ENCODE measurements at regions not wholly inside any gene's neighbourhood (a gene's known extent, or its start where the extent isn't known, plus 50 kb on each side); places are given as distances from the start of the nearest gene placed in this dataset.

GRCh38 chr5:82525626-82526025, 247.5 kb upstream of the RPS23 start:
- peaks cover 3% of the 10 kb centered on the region; the same call in 1 of the 2 replicates for H3K4me1 ChIP-seq
- H3K9me3 ChIP-seq: no peaks in the 10 kb centered on the region
- H3K4me3 ChIP-seq (ENCODE audit: low read depth, low read length): no peak overlapping the region
- no peaks in the 10 kb centered on the region for H3K36me3 ChIP-seq
- TF ChIP-seq CTCF (IDR thresholded peaks at IDR 0.05; ENCODE audit: low read depth, low read length): no peak
- no peaks in the 10 kb centered on the region for H3K27me3 ChIP-seq
- no peak for DNase-seq

- no peak for DNase-seq
- H3K9me3 ChIP-seq: no peaks in the 10 kb centered on the region
- peaks cover 3% of the 10 kb centered on the region; the same call in 1 of the 2 replicates for H3K4me1 ChIP-seq
- no peaks in the 10 kb centered on the region for H3K27me3 ChIP-seq
- H3K36me3 ChIP-seq: no peaks in the 10 kb centered on the region
- no peak for TF ChIP-seq CTCF (IDR thresholded peaks at IDR 0.05; ENCODE audit: low read depth, low read length)
- H3K4me3 ChIP-seq (ENCODE audit: low read depth, low read length): no peak overlapping the region
These were observed 245.5 kb upstream of the RPS23 start for GRCh38 chr5:82523633-82524032.

GRCh38 chr5:82522897-82523296, 244.7 kb upstream of the RPS23 start:
- H3K9me3 ChIP-seq: no peaks in the 10 kb centered on the region
- no peaks in the 10 kb centered on the region for H3K36me3 ChIP-seq
- TF ChIP-seq CTCF (IDR thresholded peaks at IDR 0.05; ENCODE audit: low read depth, low read length): no peak
- no peak for DNase-seq
- peaks cover 3% of the 10 kb centered on the region; the same call in 1 of the 2 replicates for H3K4me1 ChIP-seq
- H3K27me3 ChIP-seq: no peaks in the 10 kb centered on the region
- no peak overlapping the region for H3K4me3 ChIP-seq (ENCODE audit: low read depth, low read length)

- no peak overlapping the region for H3K4me3 ChIP-seq (ENCODE audit: low read depth, low read length)
- H3K4me1 ChIP-seq: peaks cover 3% of the 10 kb centered on the region; the same call in 1 of the 2 replicates
- H3K9me3 ChIP-seq: no peaks in the 10 kb centered on the region
- no peaks in the 10 kb centered on the region for H3K27me3 ChIP-seq
- DNase-seq: no peak
- no peaks in the 10 kb centered on the region for H3K36me3 ChIP-seq
- no peak for TF ChIP-seq CTCF (IDR thresholded peaks at IDR 0.05; ENCODE audit: low read depth, low read length)
These were observed 243.4 kb upstream of the RPS23 start for GRCh38 chr5:82521431-82522051.

- no peak for TF ChIP-seq CTCF (IDR thresholded peaks at IDR 0.05; ENCODE audit: low read depth, low read length)
- no peak overlapping the region for H3K4me3 ChIP-seq (ENCODE audit: low read depth, low read length)
- no peaks in the 10 kb centered on the region for H3K36me3 ChIP-seq
- no peaks in the 10 kb centered on the region for H3K27me3 ChIP-seq
- no peak for DNase-seq
- H3K4me1 ChIP-seq: peaks cover 3% of the 10 kb centered on the region; the same call in 1 of the 2 replicates
- H3K9me3 ChIP-seq: no peaks in the 10 kb centered on the region
These were observed 241.4 kb upstream of the RPS23 start for GRCh38 chr5:82519558-82519957.

- no peak for TF ChIP-seq CTCF (IDR thresholded peaks at IDR 0.05; ENCODE audit: low read depth, low read length)
- Histone ChIP-seq H3K9me3 (no peaks in the 10 kb centered on the region), H3K36me3 (no peaks in the 10 kb centered on the region), H3K4me1 (peaks cover 2% of the 10 kb centered on the region; the same call in 1 of the 2 replicates), H3K4me3 (ENCODE audit: low read depth, low read length) (no peak overlapping the region), H3K27me3 (no peaks in the 10 kb centered on the region)
- no peak for DNase-seq
These were observed 239.5 kb upstream of the RPS23 start for GRCh38 chr5:82517544-82518075.

Measured in BE2C (cell line).